GM12875 (cell line): ENCODE measurements at regions not wholly inside any gene's neighbourhood (a gene's known extent, or its start where the extent isn't known, plus 50 kb on each side); places are given as distances from the start of the nearest gene placed in this dataset.

Experiments used
- H3K4me3 ChIP-seq: one replicate; pipeline ENCODE4 v1.5.1; 2011; ENCODE audit warnings: low read depth, low read length, control low read depth
- CTCF ChIP-seq: IDR thresholded peaks from 2 replicates; pipeline ENCODE4 v1.5.1; 2011; ENCODE audit warnings: low read depth, mild to moderate bottlenecking, control low read depth, inconsistent platforms, low read length, moderate library complexity, borderline replicate concordance; ENCODE audit not compliant: insufficient read depth

- no peak overlapping the region for H3K4me3 ChIP-seq
Observed at GRCh38 chr2:146189541-146189940, 1655.3 kb upstream of the ACVR2A start.

GRCh38 chr2:146173934-146174333 is 1654.0 kb upstream of the ZEB2 start:
- H3K4me3 ChIP-seq, result no peak overlapping the region
- TF ChIP-seq CTCF, result no peak

More at GRCh38 chr2:146189541-146189940, 1655.3 kb upstream of the ACVR2A start:
- no peak for TF ChIP-seq CTCF

- TF ChIP-seq CTCF, result no peak
- H3K4me3 ChIP-seq, result no peak overlapping the region
Observed at GRCh38 chr2:146161256-146161882, 1641.5 kb upstream of the ZEB2 start.

GRCh38 chr2:146158072-146158674 is 1638.3 kb upstream of the ZEB2 start:
- no peak for TF ChIP-seq CTCF
- no peak overlapping the region for H3K4me3 ChIP-seq

- H3K4me3 ChIP-seq, result no peak overlapping the region
- no peak for TF ChIP-seq CTCF
Observed at GRCh38 chr2:146147448-146148012, 1627.6 kb upstream of the ZEB2 start.

GRCh38 chr2:146143971-146144370 is 1624.1 kb upstream of the ZEB2 start:
- no peak overlapping the region for H3K4me3 ChIP-seq
- TF ChIP-seq CTCF, result no peak

GRCh38 chr2:146138820-146139219 is 1618.9 kb upstream of the ZEB2 start:
- H3K4me3 ChIP-seq, result no peak overlapping the region
- TF ChIP-seq CTCF, result no peak
